H1 (cell line): ENCODE measurements at regions not wholly inside any gene's neighbourhood (a gene's known extent, or its start where the extent isn't known, plus 50 kb on each side); places are given as distances from the start of the nearest gene placed in this dataset.

Source experiments
- HDAC6 ChIP-seq: IDR thresholded peaks from one replicate; pipeline ENCODE4 v1.7.1; 2012; ENCODE audit warnings: low read depth, mild to moderate bottlenecking, inconsistent platforms, low read length, moderate library complexity
- RAD21 ChIP-seq, 2 experiments: IDR thresholded peaks in 1 of 2; conservative IDR thresholded peaks in 1 of 2; 2 replicates each; pipeline ENCODE4 v1.6.1; 2011; ENCODE audit warnings: low read depth in 2 of 2, low read length in 2 of 2, improper control_type of control experiment in 1 of 2, inconsistent platforms in 1 of 2, mild to moderate bottlenecking in 1 of 2, moderate library complexity in 1 of 2
- SP2 ChIP-seq: IDR thresholded peaks from 2 replicates; pipeline ENCODE4 v1.6.1; 2012; ENCODE audit warnings: mild to moderate bottlenecking, low read length, inconsistent platforms
- TAF1 ChIP-seq: IDR thresholded peaks from 2 replicates; pipeline ENCODE4 v1.6.1; 2011; ENCODE audit warnings: mild to moderate bottlenecking, low read depth, low read length
- TF ChIP-seq, protein P1 (sequence below), 3 experiments: IDR thresholded peaks; 1 replicate in 2 of 3; 2 replicates in 1 of 3; pipeline versions ENCODE4 v1.5.1 to v1.6.1; 2011; ENCODE audit warnings: low read length in 3 of 3, mild to moderate bottlenecking in 3 of 3, inconsistent platforms in 2 of 3, low read depth in 1 of 3, moderate library complexity in 1 of 3; ENCODE audit not compliant: insufficient read depth in 1 of 3; ENCODE audit errors: control extremely low read depth in 1 of 3

DNA sequence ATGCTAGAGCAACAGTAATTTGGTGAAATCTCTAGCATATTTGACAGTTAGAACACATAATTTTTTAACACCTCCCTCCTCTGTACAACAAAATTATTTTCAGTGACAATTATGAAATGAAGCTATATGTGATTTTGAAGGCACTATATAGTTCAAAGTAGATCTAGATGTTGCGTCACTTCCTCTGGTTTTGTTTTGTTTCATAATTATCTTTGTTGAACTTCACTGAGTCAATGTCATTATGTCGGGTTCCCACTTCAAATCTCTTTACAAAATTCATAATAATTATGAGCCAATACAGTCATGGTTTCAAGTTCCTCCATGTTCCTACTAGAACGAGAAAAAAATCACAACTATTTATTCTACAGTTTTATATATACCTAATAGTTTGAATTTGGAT, 254.8 kb upstream of the PLXNA2 start:
- TF ChIP-seq SP2 (no peak), HDAC6 (no peak), TAF1 (no peak), RAD21 (IDR thresholded peaks at IDR 0.05 in 1 of 2, conservative IDR thresholded peaks at IDR 0.05 in 1 of 2; ENCODE audit: low read depth in 2 of 2, low read length in 2 of 2) (no peak)
- TF ChIP-seq, protein P1, sequence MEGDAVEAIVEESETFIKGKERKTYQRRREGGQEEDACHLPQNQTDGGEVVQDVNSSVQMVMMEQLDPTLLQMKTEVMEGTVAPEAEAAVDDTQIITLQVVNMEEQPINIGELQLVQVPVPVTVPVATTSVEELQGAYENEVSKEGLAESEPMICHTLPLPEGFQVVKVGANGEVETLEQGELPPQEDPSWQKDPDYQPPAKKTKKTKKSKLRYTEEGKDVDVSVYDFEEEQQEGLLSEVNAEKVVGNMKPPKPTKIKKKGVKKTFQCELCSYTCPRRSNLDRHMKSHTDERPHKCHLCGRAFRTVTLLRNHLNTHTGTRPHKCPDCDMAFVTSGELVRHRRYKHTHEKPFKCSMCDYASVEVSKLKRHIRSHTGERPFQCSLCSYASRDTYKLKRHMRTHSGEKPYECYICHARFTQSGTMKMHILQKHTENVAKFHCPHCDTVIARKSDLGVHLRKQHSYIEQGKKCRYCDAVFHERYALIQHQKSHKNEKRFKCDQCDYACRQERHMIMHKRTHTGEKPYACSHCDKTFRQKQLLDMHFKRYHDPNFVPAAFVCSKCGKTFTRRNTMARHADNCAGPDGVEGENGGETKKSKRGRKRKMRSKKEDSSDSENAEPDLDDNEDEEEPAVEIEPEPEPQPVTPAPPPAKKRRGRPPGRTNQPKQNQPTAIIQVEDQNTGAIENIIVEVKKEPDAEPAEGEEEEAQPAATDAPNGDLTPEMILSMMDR (IDR thresholded peaks at IDR 0.05; ENCODE audit: control extremely low read depth in 1 of 3, insufficient read depth in 1 of 3, low read depth in 1 of 3, low read length in 3 of 3), result no peak
